ENCODE measurements at regions not wholly inside any gene's neighbourhood (a gene's known extent, or its start where the extent isn't known, plus 50 kb on each side); places are given as distances from the start of the nearest gene placed in this dataset.
"Not testable (repeated sequence)": the region's sequence is repeated elsewhere in the genome, so short reads cannot be mapped to it uniquely, and the experiment has no call there.

GRCh38 chr19:30846102-30846501 is 473.9 kb downstream of the ZNF536 start:
- Mint-ChIP-seq H3K27me3 (no peaks in the 10 kb centered on the region), H3K4me3 (no peak overlapping the region), H3K36me3 (no peaks in the 10 kb centered on the region), H3K27ac (no peak overlapping the region), H3K9me3 (peaks cover 0 to 5% (median 0%) of the 10 kb centered on the region in 7 donors), H3K4me1 (no peaks in the 10 kb centered on the region)
- Histone ChIP-seq H3K4me1 (ENCODE audit: control insufficient read depth, insufficient read depth, low read length, poor library complexity, severe bottlenecking) (no peaks in the 10 kb centered on the region), H3K27me3 (ENCODE audit: control insufficient read depth, insufficient read depth, low read length) (no peaks in the 10 kb centered on the region), H3K27ac (ENCODE audit: insufficient read depth, low read length, poor library complexity, severe bottlenecking) (no peak overlapping the region), H3K36me3 (ENCODE audit: control insufficient read depth, insufficient read depth, low read length) (no peaks in the 10 kb centered on the region), H3K4me3 (ENCODE audit: low read depth, low read length) (no peak overlapping the region), H3K9me3 (ENCODE audit: control insufficient read depth in 2 of 2, low read length in 2 of 2) (no peaks in the 10 kb centered on the region)
- no peak for ATAC-seq (ENCODE audit: low read depth in 2 of 2)
- DNase-seq = no peak

- DNase-seq (no peak), ATAC-seq (ENCODE audit: low read depth in 2 of 2) (no peak)
- no peak overlapping the region for H3K4me3 Mint-ChIP-seq
- no peaks in the 10 kb centered on the region for H3K27me3 Mint-ChIP-seq
- no peaks in the 10 kb centered on the region for H3K27me3 ChIP-seq (ENCODE audit: control insufficient read depth, insufficient read depth, low read length)
- H3K9me3 ChIP-seq (ENCODE audit: control insufficient read depth in 2 of 2, low read length in 2 of 2) = no peaks in the 10 kb centered on the region
- H3K27ac ChIP-seq (ENCODE audit: insufficient read depth, low read length, poor library complexity, severe bottlenecking) = no peak overlapping the region
- H3K36me3 Mint-ChIP-seq = no peaks in the 10 kb centered on the region
- no peak overlapping the region for H3K4me3 ChIP-seq (ENCODE audit: low read depth, low read length)
- no peaks in the 10 kb centered on the region for H3K4me1 Mint-ChIP-seq
- no peaks in the 10 kb centered on the region for H3K36me3 ChIP-seq (ENCODE audit: control insufficient read depth, insufficient read depth, low read length)
- H3K27ac Mint-ChIP-seq = no peak overlapping the region
- H3K9me3 Mint-ChIP-seq = no peaks in the 10 kb centered on the region
- no peaks in the 10 kb centered on the region for H3K4me1 ChIP-seq (ENCODE audit: control insufficient read depth, insufficient read depth, low read length, poor library complexity, severe bottlenecking)
Observed at GRCh38 chr19:30842926-30843325, 470.7 kb downstream of the ZNF536 start.

GRCh38 chr19:30841934-30842333 is 469.8 kb downstream of the ZNF536 start:
- Histone ChIP-seq H3K27ac (ENCODE audit: insufficient read depth, low read length, poor library complexity, severe bottlenecking) (no peak overlapping the region), H3K4me3 (ENCODE audit: low read depth, low read length) (no peak overlapping the region), H3K4me1 (ENCODE audit: control insufficient read depth, insufficient read depth, low read length, poor library complexity, severe bottlenecking) (no peaks in the 10 kb centered on the region), H3K36me3 (ENCODE audit: control insufficient read depth, insufficient read depth, low read length) (no peaks in the 10 kb centered on the region), H3K9me3 (ENCODE audit: control insufficient read depth in 2 of 2, low read length in 2 of 2) (no peaks in the 10 kb centered on the region), H3K27me3 (ENCODE audit: control insufficient read depth, insufficient read depth, low read length) (no peaks in the 10 kb centered on the region)
- H3K4me1 Mint-ChIP-seq = no peaks in the 10 kb centered on the region
- DNase-seq = no peak
- H3K27ac Mint-ChIP-seq = no peak overlapping the region
- no peak overlapping the region for H3K4me3 Mint-ChIP-seq
- H3K27me3 Mint-ChIP-seq = no peaks in the 10 kb centered on the region
- no peak for ATAC-seq (ENCODE audit: low read depth in 2 of 2)
- no peaks in the 10 kb centered on the region for H3K36me3 Mint-ChIP-seq
- peaks cover 0 to 1% (median 0%) of the 10 kb centered on the region in 7 donors for H3K9me3 Mint-ChIP-seq

- no peak overlapping the region for H3K4me3 ChIP-seq (ENCODE audit: low read depth, low read length)
- no peaks in the 10 kb centered on the region for H3K9me3 ChIP-seq (ENCODE audit: control insufficient read depth in 2 of 2, low read length in 2 of 2)
- no peak overlapping the region for H3K27ac Mint-ChIP-seq
- H3K27me3 ChIP-seq (ENCODE audit: control insufficient read depth, insufficient read depth, low read length) = no peaks in the 10 kb centered on the region
- no peaks in the 10 kb centered on the region for H3K36me3 Mint-ChIP-seq
- DNase-seq (no peak), ATAC-seq (ENCODE audit: low read depth in 2 of 2) (no peak)
- no peaks in the 10 kb centered on the region for H3K27me3 Mint-ChIP-seq
- H3K27ac ChIP-seq (ENCODE audit: insufficient read depth, low read length, poor library complexity, severe bottlenecking) = no peak overlapping the region
- no peak overlapping the region for H3K4me3 Mint-ChIP-seq
- H3K4me1 ChIP-seq (ENCODE audit: control insufficient read depth, insufficient read depth, low read length, poor library complexity, severe bottlenecking) = no peaks in the 10 kb centered on the region
- H3K4me1 Mint-ChIP-seq = no peaks in the 10 kb centered on the region
- H3K36me3 ChIP-seq (ENCODE audit: control insufficient read depth, insufficient read depth, low read length) = no peaks in the 10 kb centered on the region
- H3K9me3 Mint-ChIP-seq = peaks cover 0 to 3% (median 2%) of the 10 kb centered on the region in 7 donors
Observed at GRCh38 chr19:30830875-30831274, 458.7 kb downstream of the ZNF536 start.

GRCh38 chr19:30825505-30825904 is 453.3 kb downstream of the ZNF536 start:
- H3K4me1 ChIP-seq (ENCODE audit: control insufficient read depth, insufficient read depth, low read length, poor library complexity, severe bottlenecking); H3K36me3 Mint-ChIP-seq; H3K27ac Mint-ChIP-seq; DNase-seq; H3K4me3 ChIP-seq (ENCODE audit: low read depth, low read length); H3K9me3 ChIP-seq (ENCODE audit: control insufficient read depth in 2 of 2, low read length in 2 of 2); ATAC-seq (ENCODE audit: low read depth in 2 of 2); H3K27me3 ChIP-seq (ENCODE audit: control insufficient read depth, insufficient read depth, low read length); H3K4me1 Mint-ChIP-seq; H3K27me3 Mint-ChIP-seq; H3K9me3 Mint-ChIP-seq; H3K27ac ChIP-seq (ENCODE audit: insufficient read depth, low read length, poor library complexity, severe bottlenecking); H3K4me3 Mint-ChIP-seq; H3K36me3 ChIP-seq (ENCODE audit: control insufficient read depth, insufficient read depth, low read length): not testable (repeated sequence)

GRCh38 chr19:30824809-30825208 is 452.6 kb downstream of the ZNF536 start:
- Mint-ChIP-seq H3K27ac (no peak overlapping the region), H3K9me3 (peaks cover 0 to 5% (median 3%) of the 10 kb centered on the region in 7 donors), H3K4me3 (no peak overlapping the region), H3K36me3 (no peaks in the 10 kb centered on the region), H3K4me1 (no peaks in the 10 kb centered on the region), H3K27me3 (no peaks in the 10 kb centered on the region)
- no peaks in the 10 kb centered on the region for H3K9me3 ChIP-seq (ENCODE audit: control insufficient read depth in 2 of 2, low read length in 2 of 2)
- ATAC-seq (ENCODE audit: low read depth in 2 of 2) = no peak
- H3K27ac ChIP-seq (ENCODE audit: insufficient read depth, low read length, poor library complexity, severe bottlenecking) = no peak overlapping the region
- H3K36me3 ChIP-seq (ENCODE audit: control insufficient read depth, insufficient read depth, low read length) = no peaks in the 10 kb centered on the region
- DNase-seq = no peak
- no peaks in the 10 kb centered on the region for H3K4me1 ChIP-seq (ENCODE audit: control insufficient read depth, insufficient read depth, low read length, poor library complexity, severe bottlenecking)
- H3K27me3 ChIP-seq (ENCODE audit: control insufficient read depth, insufficient read depth, low read length) = peaks cover under 1% of the 10 kb centered on the region
- H3K4me3 ChIP-seq (ENCODE audit: low read depth, low read length) = no peak overlapping the region

GRCh38 chr19:30817965-30818567 is 445.9 kb downstream of the ZNF536 start:
- H3K9me3 ChIP-seq (ENCODE audit: control insufficient read depth in 2 of 2, low read length in 2 of 2) = no peaks in the 10 kb centered on the region
- no peak overlapping the region for H3K27ac ChIP-seq (ENCODE audit: insufficient read depth, low read length, poor library complexity, severe bottlenecking)
- H3K4me3 ChIP-seq (ENCODE audit: low read depth, low read length) = no peak overlapping the region
- Mint-ChIP-seq H3K4me1 (no peaks in the 10 kb centered on the region), H3K9me3 (peaks cover 0 to 7% (median 4%) of the 10 kb centered on the region in 7 donors), H3K4me3 (no peak overlapping the region), H3K27me3 (no peaks in the 10 kb centered on the region), H3K27ac (no peak overlapping the region), H3K36me3 (no peaks in the 10 kb centered on the region)
- DNase-seq (no peak), ATAC-seq (ENCODE audit: low read depth in 2 of 2) (no peak)
- no peaks in the 10 kb centered on the region for H3K36me3 ChIP-seq (ENCODE audit: control insufficient read depth, insufficient read depth, low read length)
- peaks cover 2% of the 10 kb centered on the region for H3K27me3 ChIP-seq (ENCODE audit: control insufficient read depth, insufficient read depth, low read length)
- H3K4me1 ChIP-seq (ENCODE audit: control insufficient read depth, insufficient read depth, low read length, poor library complexity, severe bottlenecking) = no peaks in the 10 kb centered on the region

GRCh38 chr19:30817197-30817596 is 445.0 kb downstream of the ZNF536 start:
- peaks cover 2% of the 10 kb centered on the region for H3K27me3 ChIP-seq (ENCODE audit: control insufficient read depth, insufficient read depth, low read length)
- ATAC-seq (ENCODE audit: low read depth in 2 of 2) = no peak
- Mint-ChIP-seq H3K27ac (no peak overlapping the region), H3K4me3 (no peak overlapping the region), H3K27me3 (no peaks in the 10 kb centered on the region), H3K9me3 (peaks cover 0 to 7% (median 4%) of the 10 kb centered on the region in 7 donors), H3K4me1 (no peaks in the 10 kb centered on the region), H3K36me3 (no peaks in the 10 kb centered on the region)
- no peak overlapping the region for H3K27ac ChIP-seq (ENCODE audit: insufficient read depth, low read length, poor library complexity, severe bottlenecking)
- no peaks in the 10 kb centered on the region for H3K36me3 ChIP-seq (ENCODE audit: control insufficient read depth, insufficient read depth, low read length)
- H3K9me3 ChIP-seq (ENCODE audit: control insufficient read depth in 2 of 2, low read length in 2 of 2) = no peaks in the 10 kb centered on the region
- no peaks in the 10 kb centered on the region for H3K4me1 ChIP-seq (ENCODE audit: control insufficient read depth, insufficient read depth, low read length, poor library complexity, severe bottlenecking)
- no peak for DNase-seq
- H3K4me3 ChIP-seq (ENCODE audit: low read depth, low read length) = no peak overlapping the region

All from CD4-positive, CD25-positive, alpha-beta regulatory T cell (primary cell).